GM21619 (cell line): ENCODE measurements at regions not wholly inside any gene's neighbourhood (a gene's known extent, or its start where the extent isn't known, plus 50 kb on each side); places are given as distances from the start of the nearest gene placed in this dataset.

Experiments used
- ATAC-seq: cut with Tn5 transposase; IDR thresholded peaks from one replicate; pipeline ENCODE4 v1.9.1; 2021; ENCODE audit not compliant: unreplicated experiment

- no peak for ATAC-seq
Measured at GRCh38 chr18:75638223-75638775, 210.8 kb upstream of the SMIM21 start.

- no peak for ATAC-seq
Measured at GRCh38 chr18:75635096-75635495, 207.6 kb upstream of the SMIM21 start.

GRCh38 chr18:75625966-75626365, 198.5 kb upstream of the SMIM21 start:
- ATAC-seq, result no peak

DNA sequence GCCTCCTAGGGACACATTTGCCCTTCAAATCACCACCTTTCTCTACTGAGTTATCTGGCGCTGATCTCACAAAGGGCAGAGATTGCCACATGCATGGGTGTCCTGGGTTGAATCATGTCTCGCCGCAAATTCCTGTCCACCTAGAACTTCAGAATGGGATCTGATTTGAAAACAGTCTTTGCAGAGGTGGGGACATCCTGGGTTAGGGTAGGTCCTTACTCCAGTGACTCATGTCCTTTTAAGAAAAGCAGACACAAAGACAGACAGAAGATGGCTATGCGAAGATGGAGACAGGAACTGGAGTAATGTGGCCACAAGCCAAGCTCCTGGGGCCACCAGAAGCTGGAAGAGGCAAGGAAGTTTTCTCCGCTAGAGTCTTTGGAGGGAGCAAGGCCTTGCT, 197.4 kb upstream of the SMIM21 start:
- no peak for ATAC-seq

DNA sequence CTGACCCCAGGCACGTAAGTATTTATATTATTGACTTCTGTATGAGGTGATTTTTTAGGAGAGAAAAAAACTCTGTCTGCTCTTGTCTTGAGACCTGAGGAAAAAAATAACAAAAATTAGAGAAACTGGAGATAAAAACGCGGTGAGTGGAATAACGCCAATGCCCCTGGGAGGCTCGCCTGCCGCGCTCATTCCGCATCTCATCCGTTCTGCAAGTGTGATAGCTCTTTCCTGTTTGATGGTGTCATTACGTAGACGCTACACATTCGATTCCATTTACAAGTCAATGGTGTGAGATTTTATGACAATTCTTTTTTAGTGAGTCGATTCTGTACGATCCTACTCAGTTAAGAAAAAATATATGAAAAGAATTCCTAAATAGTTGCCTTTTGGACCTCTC, 194.3 kb upstream of the SMIM21 start:
- no peak for ATAC-seq

DNA sequence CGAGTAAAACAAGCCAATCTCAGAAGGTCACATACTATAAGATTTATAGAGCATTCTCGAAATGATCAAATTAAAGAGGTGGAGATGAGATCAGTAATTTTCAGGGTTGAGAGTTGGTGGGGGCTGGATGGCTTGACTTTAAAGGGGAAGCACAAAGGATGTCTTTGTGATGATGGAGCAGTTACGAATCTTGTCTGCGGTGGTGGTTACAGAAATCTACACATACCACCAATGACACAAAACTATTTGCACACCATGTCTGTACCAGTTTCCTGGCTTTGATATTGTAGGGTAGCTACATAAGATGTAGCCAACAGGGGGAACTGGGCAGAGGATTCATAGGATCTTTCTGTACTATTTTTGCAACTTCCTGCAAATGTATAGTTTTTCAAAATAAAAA, 190.6 kb upstream of the SMIM21 start:
- ATAC-seq, result no peak

DNA sequence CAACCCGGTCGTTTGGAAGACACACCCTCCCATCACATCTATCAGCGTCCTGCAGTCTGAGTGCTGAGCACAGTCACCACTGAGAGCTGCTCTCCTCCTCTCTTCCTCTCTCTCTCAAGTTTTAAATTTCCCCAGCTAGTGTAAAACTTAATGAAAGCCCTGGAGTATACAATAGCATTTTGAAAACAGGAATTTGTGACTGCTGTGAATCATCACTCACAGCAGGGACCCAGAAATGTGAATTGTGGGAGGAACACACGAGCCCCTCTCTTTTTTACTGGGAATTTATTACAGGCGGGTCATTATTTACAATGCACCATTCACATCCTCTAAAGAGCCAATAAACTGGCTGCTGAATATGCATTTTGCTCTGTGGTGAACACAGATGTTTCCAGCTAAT, 185.0 kb upstream of the SMIM21 start:
- no peak for ATAC-seq

GRCh38 chr18:75607701-75608100, 180.2 kb upstream of the SMIM21 start:
- no peak for ATAC-seq

DNA sequence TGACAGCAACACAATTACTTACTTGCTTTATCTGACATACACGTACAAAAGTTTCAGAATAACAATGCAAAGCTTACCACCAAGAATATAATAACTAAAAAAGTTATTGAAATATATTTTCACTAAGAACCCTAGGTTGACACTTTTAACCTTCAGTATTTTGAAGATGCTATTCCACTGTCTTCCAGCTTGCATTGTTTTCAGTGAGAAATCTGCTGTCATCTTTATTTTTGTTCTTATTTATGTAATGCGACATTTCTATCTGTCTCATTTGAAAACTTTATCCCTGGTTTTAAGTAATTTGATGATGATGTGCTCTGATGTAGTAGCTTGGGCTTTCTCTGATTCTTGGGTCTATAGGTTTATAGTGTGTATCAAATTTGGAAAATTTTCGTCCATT, 165.0 kb upstream of the SMIM21 start:
- no peak for ATAC-seq

DNA sequence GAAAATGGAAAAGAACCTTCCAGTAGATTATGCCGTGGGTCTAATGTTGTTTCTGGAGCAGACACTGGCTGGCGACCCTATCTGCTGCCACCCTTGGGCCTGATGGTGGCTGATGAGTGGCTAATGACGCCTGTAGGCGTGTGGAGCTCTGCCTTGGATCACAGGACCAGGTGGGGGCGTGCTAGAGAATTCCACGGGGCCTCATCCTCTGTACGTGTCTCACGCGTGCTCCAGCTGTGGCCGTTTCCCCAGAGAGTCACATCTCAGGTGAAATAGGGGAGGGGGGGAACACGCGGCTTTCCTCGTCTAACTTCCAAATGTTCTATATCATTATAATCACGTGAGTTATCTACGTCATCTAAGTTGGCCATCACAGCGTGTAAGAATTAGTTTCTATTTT, 160.9 kb upstream of the SMIM21 start:
- ATAC-seq, result no peak

GRCh38 chr18:75587131-75587530, 159.6 kb upstream of the SMIM21 start:
- no peak for ATAC-seq

DNA sequence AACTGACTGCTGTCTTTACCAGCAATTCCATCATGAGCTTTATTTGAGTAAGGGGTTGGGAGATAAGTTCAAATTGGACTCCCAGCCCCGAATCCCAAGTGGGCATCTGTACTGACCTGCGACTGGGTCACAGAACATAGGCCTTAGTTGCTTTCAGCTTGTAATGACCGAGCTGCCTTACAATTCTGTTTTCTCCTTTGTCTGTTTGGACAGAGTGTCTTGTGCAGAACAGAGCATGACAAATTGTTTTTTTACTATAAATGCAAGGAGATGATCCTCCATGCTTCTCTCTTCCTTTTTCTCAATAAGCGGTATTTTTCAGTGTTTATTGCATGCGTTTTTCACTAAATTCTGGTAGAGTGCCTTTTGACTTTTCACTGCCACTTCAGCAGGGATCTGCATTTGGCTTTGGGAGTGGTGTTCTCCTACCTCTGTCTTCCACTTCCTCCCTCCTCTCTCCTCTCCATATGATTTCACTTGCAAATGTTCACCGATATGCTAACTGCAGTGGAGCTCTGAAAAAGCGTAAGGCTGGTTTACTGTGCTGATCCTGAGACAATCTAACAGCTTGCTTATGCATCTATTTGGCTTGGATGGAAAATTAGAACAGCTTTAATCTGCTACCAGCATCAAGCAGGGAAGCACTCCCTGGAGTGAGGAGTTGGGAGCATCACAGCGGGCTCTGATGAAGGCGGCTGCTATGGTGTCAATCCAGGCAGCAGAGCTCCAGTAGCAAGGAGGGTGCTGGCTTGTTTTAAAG, 158.8 kb upstream of the SMIM21 start:
- ATAC-seq, result no peak

DNA sequence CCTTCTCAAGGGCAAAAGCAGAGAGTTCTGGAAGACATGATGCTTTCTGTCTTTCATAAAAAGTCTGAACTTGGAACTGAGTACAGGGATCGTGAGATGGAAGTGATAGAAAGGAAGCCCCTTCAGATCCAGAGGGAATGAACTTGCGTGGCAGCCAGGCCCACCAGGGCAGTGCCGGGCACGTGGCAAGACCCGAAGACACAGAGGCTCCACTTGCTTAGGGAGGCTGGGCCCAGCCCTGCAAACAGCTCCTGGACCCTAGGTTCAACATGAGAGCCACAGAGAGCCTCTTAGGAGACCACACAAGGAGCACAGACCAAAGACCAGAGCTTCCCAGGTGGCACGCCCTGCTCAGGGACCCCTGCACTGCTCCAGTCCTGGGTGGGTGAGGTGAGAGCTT, 155.4 kb upstream of the SMIM21 start:
- ATAC-seq, result no peak

DNA sequence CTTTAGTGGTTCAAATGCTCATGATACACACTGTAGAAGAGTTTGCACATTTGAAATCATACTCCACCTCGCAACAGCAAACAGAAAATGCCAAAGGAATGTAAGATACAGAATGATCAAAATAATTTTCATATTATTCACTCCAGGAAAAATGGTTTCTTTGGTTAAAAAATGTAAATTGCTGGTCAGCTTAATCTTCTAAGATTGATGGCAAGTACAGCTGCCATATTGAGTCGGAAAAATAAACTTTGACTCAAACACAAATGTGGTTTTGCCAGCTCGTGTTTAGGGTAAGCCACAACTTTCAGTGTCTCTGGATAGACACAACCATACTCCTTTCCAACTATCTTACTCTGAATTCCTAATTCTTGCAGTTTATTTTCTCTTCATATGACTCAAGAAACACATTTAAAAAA, 154.9 kb upstream of the SMIM21 start:
- ATAC-seq, result no peak

DNA sequence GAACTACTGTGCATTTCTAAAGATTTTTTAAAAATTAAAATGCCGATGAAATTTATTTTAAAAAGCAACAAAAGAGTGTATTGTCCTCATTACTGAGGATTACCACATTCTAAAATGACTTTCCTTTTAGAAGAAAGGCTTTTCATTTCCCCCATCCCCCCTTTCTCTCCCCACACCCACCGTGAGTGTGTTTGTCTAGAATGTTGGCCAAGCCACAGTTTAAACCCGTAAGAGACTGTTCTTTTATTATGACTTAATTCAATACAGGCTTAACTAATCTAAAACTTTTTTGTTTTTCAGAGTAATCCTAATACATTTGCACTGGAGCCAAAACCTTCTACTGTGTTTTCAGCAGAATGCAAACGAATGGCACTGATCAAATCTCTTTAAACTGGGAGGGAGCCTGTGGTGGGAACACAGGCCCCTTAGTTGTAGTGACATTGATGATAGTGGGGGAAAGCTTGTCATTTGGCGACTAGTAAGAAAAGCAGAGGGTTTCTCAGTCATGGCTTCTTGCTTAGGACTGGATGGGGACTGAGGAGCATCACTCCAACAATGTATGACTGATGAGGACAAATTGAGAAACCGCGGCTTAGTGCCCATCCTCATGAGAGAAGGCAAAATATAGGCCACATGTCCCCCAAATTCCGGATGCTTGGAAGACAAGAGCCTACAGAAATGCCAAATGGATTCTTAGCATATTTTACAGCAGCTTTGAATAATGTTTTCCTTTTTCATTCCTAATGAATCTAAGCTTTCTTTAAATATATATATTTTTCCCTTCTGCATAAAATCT, 154.0 kb upstream of the SMIM21 start:
- ATAC-seq, result no peak

- no peak for ATAC-seq
Measured at GRCh38 chr18:75574187-75574586, 146.7 kb upstream of the SMIM21 start.

DNA sequence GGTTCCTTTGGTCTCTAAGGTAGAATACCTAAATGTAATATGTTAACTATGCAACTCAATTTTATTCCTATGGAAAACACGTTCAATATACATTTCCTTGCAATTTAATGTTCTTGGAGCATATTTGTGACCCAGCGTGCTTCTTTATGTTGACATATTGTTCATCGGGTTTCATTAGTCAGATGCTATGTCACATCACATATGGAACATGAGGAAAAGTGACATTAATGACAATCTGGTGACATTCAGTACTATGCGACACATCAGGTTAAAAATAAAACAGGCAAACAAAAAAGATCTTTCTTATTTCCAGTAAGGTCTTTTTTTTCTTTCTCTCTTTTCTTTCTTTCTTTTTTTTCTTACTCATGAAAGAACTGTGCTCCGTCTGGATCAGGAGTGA, 135.6 kb upstream of the SMIM21 start:
- ATAC-seq, result no peak

DNA sequence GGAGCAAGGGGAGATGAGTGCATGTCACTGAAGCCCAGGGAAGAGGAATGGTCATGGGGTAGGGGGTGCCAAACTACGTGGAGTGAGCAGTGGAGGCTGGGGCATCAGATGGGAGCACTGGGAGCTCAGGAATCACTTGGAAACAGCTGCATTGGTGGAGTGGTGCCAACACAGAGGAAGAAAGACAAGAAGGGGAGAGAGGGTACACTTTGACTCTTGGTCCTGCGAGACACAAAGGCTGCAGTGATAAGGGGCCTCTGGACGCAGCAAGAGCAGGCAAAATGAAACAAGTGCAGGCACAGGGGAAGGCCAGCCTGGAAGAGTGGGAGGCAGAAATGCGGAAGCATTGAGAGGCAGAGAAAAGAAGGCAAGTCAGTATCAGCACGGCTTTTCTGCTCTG, 134.7 kb upstream of the SMIM21 start:
- ATAC-seq, result no peak

- no peak for ATAC-seq
Measured at GRCh38 chr18:75558790-75559189, 131.3 kb upstream of the SMIM21 start.

- no peak for ATAC-seq
Measured at GRCh38 chr18:75556841-75557240, 129.3 kb upstream of the SMIM21 start.

DNA sequence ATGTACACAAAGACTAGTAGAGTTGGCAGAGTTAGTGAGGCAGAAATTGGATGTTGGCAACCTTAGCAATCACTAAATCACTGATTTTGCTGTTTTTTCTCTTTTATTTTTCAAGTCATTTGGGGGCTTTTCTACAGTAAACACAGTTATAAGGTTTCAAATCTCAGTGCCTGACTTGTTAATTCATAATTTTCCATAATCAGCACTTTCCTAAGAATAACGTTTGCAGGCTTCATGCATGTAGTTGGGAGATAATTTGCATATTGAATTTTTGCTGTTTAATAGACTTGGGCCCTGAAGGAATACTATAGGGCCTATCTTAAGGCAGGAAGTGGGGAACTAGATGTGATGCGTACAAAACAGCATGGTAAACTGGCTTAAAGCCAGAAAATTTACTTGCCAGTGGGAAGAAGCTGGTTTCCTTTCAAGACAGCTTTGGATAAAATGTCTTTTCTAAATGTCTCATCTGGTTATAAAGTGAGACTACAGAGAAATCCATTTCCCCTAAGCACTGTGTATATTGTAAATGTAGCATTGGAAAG, 127.2 kb upstream of the SMIM21 start:
- ATAC-seq, result no peak

DNA sequence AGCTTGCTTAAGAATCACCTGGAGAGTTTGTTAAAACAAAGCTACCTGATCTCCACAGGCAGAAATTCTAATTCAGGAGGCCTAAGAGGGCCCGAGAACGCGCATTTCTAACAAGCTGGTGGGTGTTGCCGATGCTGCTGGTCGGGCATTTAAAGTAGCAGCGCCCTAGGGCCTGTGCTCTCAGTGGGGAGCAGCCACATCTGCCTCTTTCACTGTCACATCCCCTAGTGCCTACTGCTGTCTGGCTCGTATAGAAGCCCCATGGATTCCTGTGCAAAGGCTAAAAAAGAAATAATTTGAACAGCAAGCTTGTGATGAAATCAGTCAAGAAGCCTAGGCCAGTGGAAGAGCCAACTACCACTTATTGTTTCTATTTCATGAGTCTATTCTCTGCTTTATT, 126.7 kb upstream of the SMIM21 start:
- no peak for ATAC-seq
